Vagina (tissue), 2 donors: ENCODE measurements at regions not wholly inside any gene's neighbourhood (a gene's known extent, or its start where the extent isn't known, plus 50 kb on each side); places are given as distances from the start of the nearest gene placed in this dataset.

Experiments
- DNase-seq, 2 donors: peaks; one replicate each; pipeline ENCODE4 v3.0.0-alpha.2; 2017; ENCODE audit errors: extremely low spot score in 2 of 2
- H3K27ac ChIP-seq: fragments of 200-600 bp; sonication (generic); one replicate; pipeline ENCODE4 v1.5.1; 2019
- H3K27me3 ChIP-seq: fragments of 200-600 bp; sonication (generic); one replicate; pipeline ENCODE4 v1.5.1; 2019
- H3K36me3 ChIP-seq, 2 donors: fragments of 200-600 bp; sonication (generic); one replicate each; pipeline ENCODE4 v1.5.1; 2017 to 2019
- H3K4me1 ChIP-seq: fragments of 200-600 bp; sonication (generic); one replicate; pipeline ENCODE4 v1.5.1; 2019
- H3K4me3 ChIP-seq, 2 donors: fragments of 200-600 bp; sonication (generic); 1 replicate in 1 of 2; 2 replicates in 1 of 2; pipeline ENCODE4 v1.5.1; 2016 to 2019
- H3K9me3 ChIP-seq: fragments of 200-600 bp; sonication (generic); one replicate; pipeline ENCODE4 v1.5.1; 2019
- POLR2A ChIP-seq, 2 donors: fragments of 450-650 bp; IDR thresholded peaks; one replicate each; pipeline ENCODE4 v1.6.1; 2017; ENCODE audit warnings: antibody characterized with exemption in 2 of 2, mild to moderate bottlenecking in 2 of 2, moderate library complexity in 2 of 2
- POLR2AphosphoS5 ChIP-seq, 2 donors: sonication (generic); formaldehyde crosslinking; IDR thresholded peaks; one replicate each; pipeline ENCODE4 v1.9.0; 2017; ENCODE audit warnings: antibody characterized with exemption in 2 of 2, mild to moderate bottlenecking in 2 of 2, low read depth in 1 of 2; ENCODE audit not compliant: insufficient read depth in 1 of 2
- intact Hi-C: fragments of 100-400 bp; cut with DNase I; formaldehyde crosslinking; loops from one replicate; pipeline ENCODE4 v1.15.1; 2023
- TF ChIP-seq, protein P1 (sequence below), 3 experiments: fragments of 450-650 bp in 2 of 3; fragments of 200-600 bp in 1 of 3; sonication (generic) in 1 of 3; IDR thresholded peaks; one replicate each; pipeline ENCODE4 v1.5.1; 2017 to 2019; ENCODE audit warnings: antibody characterized with exemption in 3 of 3, mild to moderate bottlenecking in 2 of 3, moderate library complexity in 2 of 3

DNA sequence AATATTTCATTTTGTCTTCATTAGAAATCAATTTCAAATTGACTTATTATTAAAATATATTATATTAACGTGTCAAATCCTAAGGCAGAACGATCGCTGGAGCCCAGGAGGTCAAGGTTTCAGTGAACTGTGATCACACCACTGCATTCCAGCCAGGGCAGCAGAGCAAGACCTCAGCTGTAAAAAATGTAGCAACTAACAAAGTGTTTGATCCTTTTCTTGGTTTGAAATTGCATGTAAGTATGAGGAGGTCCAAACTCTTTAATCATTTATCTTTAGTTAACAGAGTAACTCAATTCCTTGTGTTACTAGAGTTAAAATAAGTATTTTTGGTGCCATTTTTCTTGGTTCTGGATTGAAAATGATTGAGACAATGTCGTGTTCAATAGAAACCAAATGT is 1033.9 kb downstream of the NLGN4X start:
- intact Hi-C loops, result no loop called here

DNA sequence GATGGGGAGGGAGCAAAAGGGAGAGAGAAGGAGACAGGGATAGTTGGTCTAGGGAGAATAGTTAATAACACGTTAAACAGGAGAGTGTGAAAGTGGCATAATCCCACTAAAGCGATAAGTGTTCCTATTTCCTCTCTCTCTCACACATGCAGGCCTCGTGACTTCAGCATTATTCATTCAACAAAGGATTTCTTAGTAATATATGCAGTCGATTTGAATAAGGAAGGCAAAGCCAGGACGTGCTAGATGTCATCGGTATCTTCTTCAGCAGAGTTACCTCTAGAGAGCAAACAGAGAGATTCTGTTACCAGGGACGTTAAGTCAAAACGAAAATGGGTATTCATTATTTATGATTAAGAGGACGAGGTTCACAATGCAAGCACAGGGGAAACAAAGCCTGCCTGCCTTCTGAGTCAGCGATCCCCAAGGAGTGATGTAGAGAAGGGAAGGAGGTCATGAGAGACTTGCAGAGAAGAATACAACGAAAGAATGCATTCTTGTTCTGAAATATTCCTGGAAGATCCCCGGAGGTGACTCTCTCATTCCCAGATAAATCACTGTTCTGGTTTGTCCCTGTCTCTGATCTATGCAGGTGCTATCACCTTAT is 1048.4 kb downstream of the NLGN4X start:
- TF ChIP-seq POLR2A (IDR thresholded peaks at IDR 0.05) (no peak), POLR2AphosphoS5 (IDR thresholded peaks at IDR 0.05; ENCODE audit: insufficient read depth in 1 of 2, low read depth in 1 of 2) (no peak)
- TF ChIP-seq, protein P1, sequence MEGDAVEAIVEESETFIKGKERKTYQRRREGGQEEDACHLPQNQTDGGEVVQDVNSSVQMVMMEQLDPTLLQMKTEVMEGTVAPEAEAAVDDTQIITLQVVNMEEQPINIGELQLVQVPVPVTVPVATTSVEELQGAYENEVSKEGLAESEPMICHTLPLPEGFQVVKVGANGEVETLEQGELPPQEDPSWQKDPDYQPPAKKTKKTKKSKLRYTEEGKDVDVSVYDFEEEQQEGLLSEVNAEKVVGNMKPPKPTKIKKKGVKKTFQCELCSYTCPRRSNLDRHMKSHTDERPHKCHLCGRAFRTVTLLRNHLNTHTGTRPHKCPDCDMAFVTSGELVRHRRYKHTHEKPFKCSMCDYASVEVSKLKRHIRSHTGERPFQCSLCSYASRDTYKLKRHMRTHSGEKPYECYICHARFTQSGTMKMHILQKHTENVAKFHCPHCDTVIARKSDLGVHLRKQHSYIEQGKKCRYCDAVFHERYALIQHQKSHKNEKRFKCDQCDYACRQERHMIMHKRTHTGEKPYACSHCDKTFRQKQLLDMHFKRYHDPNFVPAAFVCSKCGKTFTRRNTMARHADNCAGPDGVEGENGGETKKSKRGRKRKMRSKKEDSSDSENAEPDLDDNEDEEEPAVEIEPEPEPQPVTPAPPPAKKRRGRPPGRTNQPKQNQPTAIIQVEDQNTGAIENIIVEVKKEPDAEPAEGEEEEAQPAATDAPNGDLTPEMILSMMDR (IDR thresholded peaks at IDR 0.05), result no peak
- no peak overlapping the region for H3K27ac ChIP-seq
- no peaks in the 10 kb centered on the region for H3K9me3 ChIP-seq
- intact Hi-C loops, result no loop called here
- no peaks in the 10 kb centered on the region for H3K27me3 ChIP-seq
- H3K4me3 ChIP-seq, result no peak overlapping the region
- no peak for DNase-seq
- no peaks in the 10 kb centered on the region for H3K4me1 ChIP-seq
- H3K36me3 ChIP-seq, result no peaks in the 10 kb centered on the region

More for the DNA sequence above, 1033.9 kb downstream of the NLGN4X start:
- Histone ChIP-seq H3K9me3 (no peaks in the 10 kb centered on the region), H3K27ac (no peak overlapping the region), H3K4me1 (no peaks in the 10 kb centered on the region), H3K27me3 (no peaks in the 10 kb centered on the region), H3K36me3 (no peaks in the 10 kb centered on the region), H3K4me3 (no peak overlapping the region)
- no peak for DNase-seq
- TF ChIP-seq, protein P1 (IDR thresholded peaks at IDR 0.05), result no peak
- no peak for TF ChIP-seq POLR2AphosphoS5 (IDR thresholded peaks at IDR 0.05; ENCODE audit: insufficient read depth in 1 of 2, low read depth in 1 of 2)
- no peak for TF ChIP-seq POLR2A (IDR thresholded peaks at IDR 0.05)

DNA sequence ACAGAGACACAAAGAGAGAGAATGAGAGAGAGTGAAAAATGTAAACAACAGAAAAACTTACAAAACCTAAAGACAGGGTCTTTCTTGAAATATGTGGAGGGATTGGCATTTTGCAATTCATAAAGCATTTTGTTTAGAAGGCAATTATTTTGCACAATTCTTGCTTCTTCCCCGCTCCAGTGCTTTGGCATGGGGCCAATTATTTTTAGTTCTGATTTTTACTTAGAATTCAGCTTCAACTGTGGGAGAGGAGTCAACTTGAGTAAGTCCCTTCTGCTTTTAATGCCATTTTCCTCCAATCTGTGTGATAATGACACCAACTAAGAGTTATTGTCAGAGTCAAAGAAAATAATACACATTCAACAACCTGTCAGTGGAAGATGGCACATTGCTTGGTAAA is 1051.9 kb downstream of the NLGN4X start:
- Histone ChIP-seq H3K27me3 (no peaks in the 10 kb centered on the region), H3K9me3 (no peaks in the 10 kb centered on the region), H3K4me3 (no peak overlapping the region), H3K36me3 (no peaks in the 10 kb centered on the region), H3K4me1 (no peaks in the 10 kb centered on the region), H3K27ac (no peak overlapping the region)
- intact Hi-C loops, result no loop called here
- TF ChIP-seq POLR2A (IDR thresholded peaks at IDR 0.05), result no peak
- TF ChIP-seq POLR2AphosphoS5 (IDR thresholded peaks at IDR 0.05; ENCODE audit: insufficient read depth in 1 of 2, low read depth in 1 of 2), result no peak
- TF ChIP-seq, protein P1 (IDR thresholded peaks at IDR 0.05), result no peak
- DNase-seq, result no peak

DNA sequence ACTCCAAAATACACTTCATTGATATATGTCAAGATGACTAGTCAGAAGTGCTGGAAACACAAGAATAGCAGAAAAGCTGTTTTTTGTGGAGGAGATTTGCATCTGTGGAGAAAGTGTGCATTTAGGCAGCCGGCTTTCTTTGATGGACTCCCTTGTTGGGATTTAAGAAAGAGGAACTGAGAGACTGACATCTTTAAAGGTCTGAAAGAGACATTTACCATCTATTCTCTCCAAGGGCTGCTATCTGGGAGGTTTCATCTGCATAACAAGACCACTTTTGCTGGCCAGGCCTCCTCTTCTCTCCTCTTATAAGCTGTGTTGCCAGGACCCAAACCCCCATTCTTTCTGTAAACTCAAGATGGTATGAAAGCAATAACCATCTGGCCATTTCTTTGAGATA is 1065.0 kb downstream of the NLGN4X start:
- Histone ChIP-seq H3K27me3 (no peaks in the 10 kb centered on the region), H3K36me3 (no peaks in the 10 kb centered on the region), H3K27ac (no peak overlapping the region), H3K4me3 (no peak overlapping the region), H3K9me3 (no peaks in the 10 kb centered on the region), H3K4me1 (no peaks in the 10 kb centered on the region)
- TF ChIP-seq POLR2AphosphoS5 (IDR thresholded peaks at IDR 0.05; ENCODE audit: insufficient read depth in 1 of 2, low read depth in 1 of 2), result no peak
- TF ChIP-seq POLR2A (IDR thresholded peaks at IDR 0.05), result no peak
- TF ChIP-seq, protein P1 (IDR thresholded peaks at IDR 0.05), result no peak
- DNase-seq, result no peak
- intact Hi-C loops, result no loop called here

DNA sequence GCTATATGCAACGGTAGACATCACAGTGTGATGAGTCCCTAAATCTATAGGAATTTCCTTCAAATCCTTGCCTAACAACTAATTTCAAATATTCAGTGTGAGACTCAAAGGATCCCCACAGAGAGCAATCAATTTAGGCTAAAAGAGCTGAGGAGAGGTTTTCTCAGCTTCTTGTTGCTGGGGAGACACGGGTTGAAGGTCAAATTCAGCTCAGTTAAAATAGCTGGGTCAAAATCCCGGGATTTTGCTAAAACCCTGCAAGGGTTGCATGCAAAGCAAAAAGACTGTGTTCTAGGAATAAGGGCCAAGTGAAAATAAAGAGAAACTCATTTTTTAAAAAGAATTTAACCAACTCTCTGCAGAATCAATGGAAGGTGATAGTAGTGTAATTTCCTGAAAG is 1073.4 kb downstream of the NLGN4X start:
- DNase-seq, result no peak
- Histone ChIP-seq H3K36me3 (no peaks in the 10 kb centered on the region), H3K27ac (no peak overlapping the region), H3K9me3 (no peaks in the 10 kb centered on the region), H3K4me1 (no peaks in the 10 kb centered on the region), H3K4me3 (no peak overlapping the region), H3K27me3 (no peaks in the 10 kb centered on the region)
- TF ChIP-seq POLR2AphosphoS5 (IDR thresholded peaks at IDR 0.05; ENCODE audit: insufficient read depth in 1 of 2, low read depth in 1 of 2) (no peak), POLR2A (IDR thresholded peaks at IDR 0.05) (no peak)
- TF ChIP-seq, protein P1 (IDR thresholded peaks at IDR 0.05), result no peak
- intact Hi-C loops, result no loop called here
